ENCODE measurements at regions not wholly inside any gene's neighbourhood (a gene's known extent, or its start where the extent isn't known, plus 50 kb on each side); places are given as distances from the start of the nearest gene placed in this dataset.

GRCh38 chr9:107144475-107144874, 138.6 kb upstream of the RAD23B start:
- no peak overlapping the region for H3K4me3 ChIP-seq (replicated peaks; ENCODE audit: low read depth, low read length)
- no peak for DNase-seq (ENCODE audit: extremely low read depth, low read depth)
- TF ChIP-seq CTCF (IDR thresholded peaks at IDR 0.05; ENCODE audit: low read depth, low read length, missing control alignments): no peak

GRCh38 chr9:107147134-107147533, 135.9 kb upstream of the RAD23B start:
- no peak for DNase-seq (ENCODE audit: extremely low read depth, low read depth)
- H3K4me3 ChIP-seq (replicated peaks; ENCODE audit: low read depth, low read length): no peak overlapping the region
- no peak for TF ChIP-seq CTCF (IDR thresholded peaks at IDR 0.05; ENCODE audit: low read depth, low read length, missing control alignments)

DNA sequence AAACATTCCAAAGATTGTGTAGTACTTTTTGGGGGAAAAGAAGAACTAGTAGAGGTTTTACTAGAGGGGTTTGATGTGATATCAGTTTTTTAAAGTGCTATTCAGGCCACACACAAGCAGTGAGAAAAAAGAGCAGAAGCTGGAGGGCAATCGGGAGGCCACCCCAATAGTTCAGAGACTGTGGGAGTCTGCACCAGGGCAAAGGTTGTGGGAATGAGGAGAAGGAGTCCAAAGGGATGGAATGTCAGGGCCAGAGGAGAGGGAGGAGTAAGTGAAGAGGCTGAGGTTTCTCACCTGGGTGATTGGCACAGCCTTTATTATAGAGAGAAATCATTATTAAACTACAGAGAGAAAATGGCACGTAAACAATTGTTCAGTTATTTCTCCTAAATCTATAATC, 134.9 kb upstream of the RAD23B start:
- TF ChIP-seq CTCF (IDR thresholded peaks at IDR 0.05; ENCODE audit: low read depth, low read length, missing control alignments): no peak
- no peak for DNase-seq (ENCODE audit: extremely low read depth, low read depth)
- no peak overlapping the region for H3K4me3 ChIP-seq (replicated peaks; ENCODE audit: low read depth, low read length)

DNA sequence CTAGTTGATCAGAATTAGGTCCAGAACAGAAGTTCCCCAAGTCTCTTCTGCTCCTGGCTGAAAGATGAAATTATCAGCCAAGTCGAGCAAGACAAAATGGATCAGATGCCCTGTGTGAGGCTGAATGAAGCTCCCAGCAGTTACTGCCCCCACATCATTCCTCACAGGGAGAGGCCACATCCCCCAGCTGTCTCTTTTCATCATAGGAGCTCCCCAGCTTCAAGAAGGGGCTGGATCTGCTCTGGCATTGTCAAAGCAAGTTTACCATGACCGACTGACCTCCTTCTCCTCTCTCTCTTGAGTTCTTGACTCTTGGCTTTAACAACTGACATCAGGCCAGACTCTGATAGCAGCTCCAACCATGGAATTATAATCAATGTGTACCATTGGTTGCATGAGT, 133.3 kb upstream of the RAD23B start:
- no peak overlapping the region for H3K4me3 ChIP-seq (replicated peaks; ENCODE audit: low read depth, low read length)
- no peak for DNase-seq (ENCODE audit: extremely low read depth, low read depth)
- TF ChIP-seq CTCF (IDR thresholded peaks at IDR 0.05; ENCODE audit: low read depth, low read length, missing control alignments): no peak

DNA sequence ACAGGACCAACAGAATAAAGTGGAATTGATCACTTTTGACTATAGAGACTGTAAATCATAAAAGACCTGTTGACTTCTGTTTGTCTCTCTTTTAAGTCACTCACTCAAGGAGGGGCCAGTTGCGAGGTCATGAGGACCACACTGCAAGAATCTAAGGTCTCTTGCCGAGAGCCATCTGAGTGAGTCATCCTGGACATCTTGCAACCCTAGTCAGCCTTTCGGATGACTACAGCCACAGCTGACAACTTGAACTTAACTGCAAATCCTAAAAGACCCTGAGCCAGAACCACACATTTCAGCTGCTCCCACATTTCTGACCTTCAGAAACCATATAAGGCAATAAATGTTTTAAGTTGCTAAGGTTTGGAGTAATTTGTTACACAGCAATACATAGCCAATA, 129.7 kb upstream of the RAD23B start:
- no peak overlapping the region for H3K4me3 ChIP-seq (replicated peaks; ENCODE audit: low read depth, low read length)
- no peak for TF ChIP-seq CTCF (IDR thresholded peaks at IDR 0.05; ENCODE audit: low read depth, low read length, missing control alignments)
- no peak for DNase-seq (ENCODE audit: extremely low read depth, low read depth)

GRCh38 chr9:107154291-107154690, 128.8 kb upstream of the RAD23B start:
- no peak overlapping the region for H3K4me3 ChIP-seq (replicated peaks; ENCODE audit: low read depth, low read length)
- DNase-seq (ENCODE audit: extremely low read depth, low read depth): no peak
- no peak for TF ChIP-seq CTCF (IDR thresholded peaks at IDR 0.05; ENCODE audit: low read depth, low read length, missing control alignments)

GRCh38 chr9:107154766-107155165, 128.3 kb upstream of the RAD23B start:
- DNase-seq (ENCODE audit: extremely low read depth, low read depth): no peak
- TF ChIP-seq CTCF (IDR thresholded peaks at IDR 0.05; ENCODE audit: low read depth, low read length, missing control alignments): no peak
- H3K4me3 ChIP-seq (replicated peaks; ENCODE audit: low read depth, low read length): no peak overlapping the region

All from HFF-Myc (cell line).